WTC11 (cell line): ENCODE measurements at regions not wholly inside any gene's neighbourhood (a gene's known extent, or its start where the extent isn't known, plus 50 kb on each side); places are given as distances from the start of the nearest gene placed in this dataset.

Experiments
- ATAC-seq: fragments of 200-7000 bp; cut with Tn5 transposase; 2 replicates; pipeline ENCODE4 v1.10.0; 2021; ENCODE audit warnings: mild to moderate bottlenecking, moderate library complexity
- CTCF ChIA-PET: fragments of 300-600 bp; sonication (Branson Sonifier 250); formaldehyde crosslinking; loops from one replicate; lab custom pipeline; 2021; ENCODE audit warnings: antibody characterized with exemption; lab: Charles Lee
- POLR2A ChIA-PET: fragments of 350-600 bp; sonication (Branson Sonifier 250); formaldehyde crosslinking; loops from one replicate; lab custom pipeline; 2021; ENCODE audit warnings: antibody characterized with exemption; lab: Charles Lee
- DNase-seq: peaks from one replicate; pipeline ENCODE4 v3.0.0; 2021; ENCODE audit warnings: low spot score
- H3K27ac Mint-ChIP-seq: 2 replicates; pipeline ENCODE4 v1.8.0; 2021; ENCODE audit warnings: mixed read lengths
- H3K27me3 Mint-ChIP-seq: 2 replicates; pipeline ENCODE4 v1.8.0; 2021; ENCODE audit warnings: low read depth, mild to moderate bottlenecking, moderate library complexity, mixed read lengths
- H3K36me3 Mint-ChIP-seq: 2 replicates; pipeline ENCODE4 v1.8.0; 2021; ENCODE audit warnings: mixed read lengths
- H3K4me1 Mint-ChIP-seq: 2 replicates; pipeline ENCODE4 v1.8.0; 2022; ENCODE audit warnings: mixed read lengths
- H3K4me3 Mint-ChIP-seq: 2 replicates; pipeline ENCODE4 v1.8.0; 2021; ENCODE audit warnings: mild to moderate bottlenecking, moderate library complexity, mixed read lengths
- H3K9me3 Mint-ChIP-seq: 2 replicates; pipeline ENCODE4 v1.8.0; 2021; ENCODE audit warnings: mixed read lengths
- CREM ChIP-seq: sonication (generic); formaldehyde crosslinking; IDR thresholded peaks from 2 replicates; pipeline ENCODE4 v1.8.1; 2022; ENCODE audit warnings: mild to moderate bottlenecking, missing genetic modification reagents, moderate library complexity
- ELF4 ChIP-seq: sonication (generic); formaldehyde crosslinking; IDR thresholded peaks from 2 replicates; pipeline ENCODE4 v1.8.1; 2022; ENCODE audit warnings: low read depth, mild to moderate bottlenecking, moderate library complexity, missing genetic modification reagents
- ETV6 ChIP-seq: sonication (generic); formaldehyde crosslinking; IDR thresholded peaks from 2 replicates; pipeline ENCODE4 v1.8.1; 2022; ENCODE audit warnings: mild to moderate bottlenecking, missing genetic modification reagents
- FOXJ3 ChIP-seq: sonication (generic); formaldehyde crosslinking; IDR thresholded peaks from 2 replicates; pipeline ENCODE4 v1.9.0; 2021; ENCODE audit warnings: missing genetic modification reagents, mild to moderate bottlenecking, borderline replicate concordance
- FOXK1 ChIP-seq: sonication (generic); formaldehyde crosslinking; IDR thresholded peaks from 2 replicates; pipeline ENCODE4 v1.8.0; 2022; ENCODE audit warnings: mild to moderate bottlenecking, moderate library complexity, missing genetic modification reagents
- GTF2I ChIP-seq: fragments of 250-450 bp; sonication (Bioruptor Pico); conservative IDR thresholded peaks from 2 replicates; pipeline ENCODE4 v1.4.0; 2021; ENCODE audit warnings: mild to moderate bottlenecking
- IRF1 ChIP-seq: sonication (generic); formaldehyde crosslinking; IDR thresholded peaks from 2 replicates; pipeline ENCODE4 v1.8.0; 2023; ENCODE audit warnings: missing genetic modification reagents
- IRF2 ChIP-seq: sonication (generic); formaldehyde crosslinking; IDR thresholded peaks from 2 replicates; pipeline ENCODE4 v1.8.0; 2022; ENCODE audit warnings: low read depth, missing genetic modification reagents, borderline replicate concordance
- JUN ChIP-seq: sonication (generic); formaldehyde crosslinking; IDR thresholded peaks from 2 replicates; pipeline ENCODE4 v1.8.0; 2023; ENCODE audit warnings: mild to moderate bottlenecking, missing genetic modification reagents
- MYBL2 ChIP-seq: sonication (generic); formaldehyde crosslinking; IDR thresholded peaks from 2 replicates; pipeline ENCODE4 v1.8.1; 2023; ENCODE audit warnings: mild to moderate bottlenecking, moderate library complexity, missing genetic modification reagents
- NFE2L1 ChIP-seq: sonication (generic); formaldehyde crosslinking; IDR thresholded peaks from 2 replicates; pipeline ENCODE4 v1.8.1; 2023; ENCODE audit warnings: missing genetic modification reagents
- NR3C1 ChIP-seq: sonication (generic); formaldehyde crosslinking; conservative IDR thresholded peaks from 2 replicates; pipeline ENCODE4 v1.8.1; 2023; ENCODE audit warnings: low read depth, mild to moderate bottlenecking, missing genetic modification reagents
- OVOL2 ChIP-seq: fragments of 250-450 bp; sonication (Bioruptor Pico); IDR thresholded peaks from 2 replicates; pipeline ENCODE4 v1.9.0; 2021; ENCODE audit warnings: mild to moderate bottlenecking, borderline replicate concordance
- PRRX2 ChIP-seq: fragments of 250-450 bp; sonication (Bioruptor Pico); IDR thresholded peaks from 2 replicates; pipeline ENCODE4 v1.8.0; 2021; ENCODE audit warnings: mild to moderate bottlenecking
- SP1 ChIP-seq: sonication (generic); formaldehyde crosslinking; conservative IDR thresholded peaks from 2 replicates; pipeline ENCODE4 v1.8.1; 2022; ENCODE audit warnings: missing genetic modification reagents
- TEAD4 ChIP-seq: sonication (generic); formaldehyde crosslinking; IDR thresholded peaks from 2 replicates; pipeline ENCODE4 v1.8.0; 2022; ENCODE audit warnings: mild to moderate bottlenecking, missing genetic modification reagents
- ZNF138 ChIP-seq: sonication (generic); formaldehyde crosslinking; conservative IDR thresholded peaks from 2 replicates; pipeline ENCODE4 v1.8.1; 2022; ENCODE audit warnings: mild to moderate bottlenecking, moderate library complexity, missing genetic modification reagents
- ZNF232 ChIP-seq: sonication (generic); formaldehyde crosslinking; IDR thresholded peaks from 2 replicates; pipeline ENCODE4 v1.8.0; 2022; ENCODE audit warnings: mild to moderate bottlenecking, missing genetic modification reagents
- ZNF423 ChIP-seq: fragments of 250-450 bp; sonication (Bioruptor Pico); IDR thresholded peaks from 2 replicates; pipeline ENCODE4 v2.1.2; 2022; ENCODE audit warnings: mild to moderate bottlenecking, moderate library complexity
- TF ChIP-seq, protein P1 (sequence below): fragments of 250-450 bp; sonication (Bioruptor Pico); IDR thresholded peaks from 2 replicates; pipeline ENCODE4 v1.8.0; 2021; ENCODE audit warnings: mild to moderate bottlenecking
- TF ChIP-seq, protein P2 (sequence below): sonication (generic); formaldehyde crosslinking; IDR thresholded peaks from 2 replicates; pipeline ENCODE4 v1.8.0; 2023; ENCODE audit warnings: missing genetic modification reagents, mild to moderate bottlenecking, borderline replicate concordance
- TF ChIP-seq, protein P3 (sequence below): sonication (generic); formaldehyde crosslinking; IDR thresholded peaks from 2 replicates; pipeline ENCODE4 v1.8.1; 2022; ENCODE audit warnings: mild to moderate bottlenecking, moderate library complexity, missing genetic modification reagents
- TF ChIP-seq, protein P4 (sequence below): fragments of 250-450 bp; sonication (Bioruptor Pico); IDR thresholded peaks from 2 replicates; pipeline ENCODE4 v1.9.0; 2021; ENCODE audit warnings: moderate library complexity, mild to moderate bottlenecking, inconsistent platforms, borderline replicate concordance
- TF ChIP-seq, protein P5 (sequence below): sonication (generic); formaldehyde crosslinking; IDR thresholded peaks from 2 replicates; pipeline ENCODE4 v1.8.0; 2022; ENCODE audit warnings: mild to moderate bottlenecking, missing genetic modification reagents
- TF ChIP-seq, protein P6 (sequence below): sonication (generic); formaldehyde crosslinking; conservative IDR thresholded peaks from 2 replicates; pipeline ENCODE4 v1.8.1; 2022; ENCODE audit warnings: mild to moderate bottlenecking, missing genetic modification reagents
- TF ChIP-seq, protein P7 (sequence below): fragments of 250-450 bp; sonication (Bioruptor Pico); conservative IDR thresholded peaks from 2 replicates; pipeline ENCODE4 v1.9.0; 2021; ENCODE audit warnings: mild to moderate bottlenecking

DNA sequence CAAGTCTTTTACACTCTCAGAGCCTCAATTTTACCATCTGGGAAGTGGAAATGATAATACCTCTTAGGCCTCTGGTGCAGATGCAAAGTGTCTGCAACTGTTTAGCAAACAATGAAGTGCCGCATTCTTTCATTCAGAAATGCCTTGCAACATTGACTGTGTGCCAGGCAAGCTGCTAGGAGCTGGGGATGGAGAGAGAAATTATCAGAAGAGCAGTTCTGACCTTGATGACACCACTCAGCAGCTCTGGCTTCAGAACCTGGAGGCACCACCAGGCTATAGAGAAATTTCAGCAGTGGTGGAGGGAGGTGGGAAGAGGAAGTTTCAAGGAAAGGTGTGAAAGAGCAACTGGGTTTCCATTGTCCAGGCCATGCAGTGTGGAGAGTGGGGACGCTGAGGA is 78.1 kb upstream of the HABP2 start:
- H3K27ac Mint-ChIP-seq: no peak overlapping the region
- ATAC-seq (no peak), DNase-seq (no peak)
- no peaks in the 10 kb centered on the region for H3K36me3 Mint-ChIP-seq
- POLR2A ChIA-PET: interaction anchor here (0.6 kb wide), 1 partner anchor 267 kb away, joined by 3 read pairs; no protein-coding TSS in a partner anchor
- H3K4me3 Mint-ChIP-seq: no peak overlapping the region
- TF ChIP-seq OVOL2 (CRISPR knock-in tag) (no peak), IRF2 (no peak), ELF4 (CRISPR knock-in tag) (no peak), ZNF232 (CRISPR knock-in tag) (no peak), SP1 (no peak), PRRX2 (no peak), FOXJ3 (no peak), TEAD4 (CRISPR knock-in tag) (no peak), ETV6 (CRISPR knock-in tag) (no peak), GTF2I (CRISPR knock-in tag) (no peak)
- TF ChIP-seq, protein P1, sequence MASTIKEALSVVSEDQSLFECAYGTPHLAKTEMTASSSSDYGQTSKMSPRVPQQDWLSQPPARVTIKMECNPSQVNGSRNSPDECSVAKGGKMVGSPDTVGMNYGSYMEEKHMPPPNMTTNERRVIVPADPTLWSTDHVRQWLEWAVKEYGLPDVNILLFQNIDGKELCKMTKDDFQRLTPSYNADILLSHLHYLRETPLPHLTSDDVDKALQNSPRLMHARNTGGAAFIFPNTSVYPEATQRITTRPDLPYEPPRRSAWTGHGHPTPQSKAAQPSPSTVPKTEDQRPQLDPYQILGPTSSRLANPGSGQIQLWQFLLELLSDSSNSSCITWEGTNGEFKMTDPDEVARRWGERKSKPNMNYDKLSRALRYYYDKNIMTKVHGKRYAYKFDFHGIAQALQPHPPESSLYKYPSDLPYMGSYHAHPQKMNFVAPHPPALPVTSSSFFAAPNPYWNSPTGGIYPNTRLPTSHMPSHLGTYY (CRISPR knock-in tag): no peak
- TF ChIP-seq, protein P2, sequence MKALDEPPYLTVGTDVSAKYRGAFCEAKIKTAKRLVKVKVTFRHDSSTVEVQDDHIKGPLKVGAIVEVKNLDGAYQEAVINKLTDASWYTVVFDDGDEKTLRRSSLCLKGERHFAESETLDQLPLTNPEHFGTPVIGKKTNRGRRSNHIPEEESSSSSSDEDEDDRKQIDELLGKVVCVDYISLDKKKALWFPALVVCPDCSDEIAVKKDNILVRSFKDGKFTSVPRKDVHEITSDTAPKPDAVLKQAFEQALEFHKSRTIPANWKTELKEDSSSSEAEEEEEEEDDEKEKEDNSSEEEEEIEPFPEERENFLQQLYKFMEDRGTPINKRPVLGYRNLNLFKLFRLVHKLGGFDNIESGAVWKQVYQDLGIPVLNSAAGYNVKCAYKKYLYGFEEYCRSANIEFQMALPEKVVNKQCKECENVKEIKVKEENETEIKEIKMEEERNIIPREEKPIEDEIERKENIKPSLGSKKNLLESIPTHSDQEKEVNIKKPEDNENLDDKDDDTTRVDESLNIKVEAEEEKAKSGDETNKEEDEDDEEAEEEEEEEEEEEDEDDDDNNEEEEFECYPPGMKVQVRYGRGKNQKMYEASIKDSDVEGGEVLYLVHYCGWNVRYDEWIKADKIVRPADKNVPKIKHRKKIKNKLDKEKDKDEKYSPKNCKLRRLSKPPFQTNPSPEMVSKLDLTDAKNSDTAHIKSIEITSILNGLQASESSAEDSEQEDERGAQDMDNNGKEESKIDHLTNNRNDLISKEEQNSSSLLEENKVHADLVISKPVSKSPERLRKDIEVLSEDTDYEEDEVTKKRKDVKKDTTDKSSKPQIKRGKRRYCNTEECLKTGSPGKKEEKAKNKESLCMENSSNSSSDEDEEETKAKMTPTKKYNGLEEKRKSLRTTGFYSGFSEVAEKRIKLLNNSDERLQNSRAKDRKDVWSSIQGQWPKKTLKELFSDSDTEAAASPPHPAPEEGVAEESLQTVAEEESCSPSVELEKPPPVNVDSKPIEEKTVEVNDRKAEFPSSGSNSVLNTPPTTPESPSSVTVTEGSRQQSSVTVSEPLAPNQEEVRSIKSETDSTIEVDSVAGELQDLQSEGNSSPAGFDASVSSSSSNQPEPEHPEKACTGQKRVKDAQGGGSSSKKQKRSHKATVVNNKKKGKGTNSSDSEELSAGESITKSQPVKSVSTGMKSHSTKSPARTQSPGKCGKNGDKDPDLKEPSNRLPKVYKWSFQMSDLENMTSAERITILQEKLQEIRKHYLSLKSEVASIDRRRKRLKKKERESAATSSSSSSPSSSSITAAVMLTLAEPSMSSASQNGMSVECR (CRISPR knock-in tag): no peak
- TF ChIP-seq, protein P3, sequence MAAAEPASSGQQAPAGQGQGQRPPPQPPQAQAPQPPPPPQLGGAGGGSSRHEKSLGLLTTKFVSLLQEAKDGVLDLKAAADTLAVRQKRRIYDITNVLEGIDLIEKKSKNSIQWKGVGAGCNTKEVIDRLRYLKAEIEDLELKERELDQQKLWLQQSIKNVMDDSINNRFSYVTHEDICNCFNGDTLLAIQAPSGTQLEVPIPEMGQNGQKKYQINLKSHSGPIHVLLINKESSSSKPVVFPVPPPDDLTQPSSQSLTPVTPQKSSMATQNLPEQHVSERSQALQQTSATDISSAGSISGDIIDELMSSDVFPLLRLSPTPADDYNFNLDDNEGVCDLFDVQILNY: no peak
- TF ChIP-seq, all 79 proteins: peak for 0
- H3K4me1 Mint-ChIP-seq: peaks cover 13% of the 10 kb centered on the region; the same call in 1 of the 2 replicates
- peaks cover 3% of the 10 kb centered on the region; the same call in 1 of the 2 replicates for H3K27me3 Mint-ChIP-seq
- CTCF ChIA-PET: no interaction called here
- H3K9me3 Mint-ChIP-seq: no peaks in the 10 kb centered on the region

- Mint-ChIP-seq H3K27me3 (peaks cover 3% of the 10 kb centered on the region; the same call in 1 of the 2 replicates), H3K4me3 (no peak overlapping the region), H3K9me3 (no peaks in the 10 kb centered on the region), H3K4me1 (peaks cover 7% of the 10 kb centered on the region; the same call in 1 of the 2 replicates), H3K27ac (no peak overlapping the region), H3K36me3 (no peaks in the 10 kb centered on the region)
- DNase-seq (no peak), ATAC-seq (no peak)
- ChIA-PET CTCF (no interaction called here), POLR2A (interaction anchor here (0.6 kb wide), 1 partner anchor 267 kb away, joined by 3 read pairs; no protein-coding TSS in a partner anchor)
- TF ChIP-seq GTF2I (CRISPR knock-in tag) (no peak), MYBL2 (CRISPR knock-in tag) (no peak), NFE2L1 (CRISPR knock-in tag) (no peak), FOXK1 (CRISPR knock-in tag) (no peak), FOXJ3 (no peak), ZNF423 (CRISPR knock-in tag) (no peak), JUN (CRISPR knock-in tag) (no peak), ZNF138 (CRISPR knock-in tag) (no peak), CREM (CRISPR knock-in tag) (no peak), NR3C1 (CRISPR knock-in tag) (no peak), IRF1 (CRISPR knock-in tag) (no peak)
- TF ChIP-seq, protein P4, sequence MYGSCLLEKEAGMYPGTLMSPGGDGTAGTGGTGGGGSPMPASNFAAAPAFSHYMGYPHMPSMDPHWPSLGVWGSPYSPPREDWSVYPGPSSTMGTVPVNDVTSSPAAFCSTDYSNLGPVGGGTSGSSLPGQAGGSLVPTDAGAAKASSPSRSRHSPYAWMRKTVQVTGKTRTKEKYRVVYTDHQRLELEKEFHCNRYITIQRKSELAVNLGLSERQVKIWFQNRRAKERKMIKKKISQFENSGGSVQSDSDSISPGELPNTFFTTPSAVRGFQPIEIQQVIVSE (CRISPR knock-in tag): no peak
- TF ChIP-seq, protein P5, sequence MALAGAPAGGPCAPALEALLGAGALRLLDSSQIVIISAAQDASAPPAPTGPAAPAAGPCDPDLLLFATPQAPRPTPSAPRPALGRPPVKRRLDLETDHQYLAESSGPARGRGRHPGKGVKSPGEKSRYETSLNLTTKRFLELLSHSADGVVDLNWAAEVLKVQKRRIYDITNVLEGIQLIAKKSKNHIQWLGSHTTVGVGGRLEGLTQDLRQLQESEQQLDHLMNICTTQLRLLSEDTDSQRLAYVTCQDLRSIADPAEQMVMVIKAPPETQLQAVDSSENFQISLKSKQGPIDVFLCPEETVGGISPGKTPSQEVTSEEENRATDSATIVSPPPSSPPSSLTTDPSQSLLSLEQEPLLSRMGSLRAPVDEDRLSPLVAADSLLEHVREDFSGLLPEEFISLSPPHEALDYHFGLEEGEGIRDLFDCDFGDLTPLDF (CRISPR knock-in tag): no peak
- TF ChIP-seq, protein P6, sequence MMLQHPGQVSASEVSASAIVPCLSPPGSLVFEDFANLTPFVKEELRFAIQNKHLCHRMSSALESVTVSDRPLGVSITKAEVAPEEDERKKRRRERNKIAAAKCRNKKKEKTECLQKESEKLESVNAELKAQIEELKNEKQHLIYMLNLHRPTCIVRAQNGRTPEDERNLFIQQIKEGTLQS: no peak
- TF ChIP-seq, protein P7, sequence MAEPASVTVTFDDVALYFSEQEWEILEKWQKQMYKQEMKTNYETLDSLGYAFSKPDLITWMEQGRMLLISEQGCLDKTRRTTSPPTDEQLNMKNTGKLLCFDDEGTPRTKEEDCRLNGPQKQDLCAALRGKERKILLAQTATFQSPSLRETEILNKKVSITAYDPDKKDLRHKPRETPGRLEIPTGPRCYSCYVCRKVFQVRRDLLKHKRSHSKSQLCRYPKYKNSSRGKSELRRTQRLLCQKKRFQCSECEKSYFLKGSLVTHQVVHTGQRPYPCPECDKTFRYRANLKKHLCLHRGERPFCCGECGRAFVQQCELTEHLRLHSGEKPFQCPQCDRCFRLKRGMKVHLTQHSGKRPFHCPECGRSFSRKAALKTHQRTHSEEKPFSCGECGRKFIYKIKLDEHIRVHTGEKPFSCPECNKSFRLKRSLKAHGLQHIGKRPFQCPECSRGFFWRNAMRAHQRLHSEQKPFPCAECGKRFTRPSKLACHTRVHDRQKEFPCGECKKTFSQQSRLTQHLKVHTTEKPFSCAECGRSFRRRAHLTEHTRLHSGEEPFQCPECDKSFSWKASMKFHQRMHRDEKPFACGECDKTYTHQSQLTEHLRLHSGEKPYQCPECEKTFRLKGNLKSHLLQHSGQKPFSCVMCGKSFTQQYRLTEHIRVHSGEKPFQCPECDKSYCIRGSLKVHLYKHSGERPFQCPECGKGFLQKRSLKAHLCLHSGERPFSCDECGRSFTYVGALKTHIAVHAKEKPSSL (CRISPR knock-in tag): no peak
Measured at GRCh38 chr10:113475381-113475807, 77.5 kb upstream of the HABP2 start.
